NCI-H345 treated with DMSO at 0.1 percent for 48 hours (cell line): ENCODE measurements at regions not wholly inside any gene's neighbourhood (a gene's known extent, or its start where the extent isn't known, plus 50 kb on each side); places are given as distances from the start of the nearest gene placed in this dataset.
"Not testable (repeated sequence)": the region's sequence is repeated elsewhere in the genome, so short reads cannot be mapped to it uniquely, and the experiment has no call there.

Experiments used
- DNase-seq: peaks from one replicate; lab custom pipeline; 2025; ENCODE audit not compliant: unreplicated experiment; lab: John Stamatoyannopoulos, UW

DNA sequence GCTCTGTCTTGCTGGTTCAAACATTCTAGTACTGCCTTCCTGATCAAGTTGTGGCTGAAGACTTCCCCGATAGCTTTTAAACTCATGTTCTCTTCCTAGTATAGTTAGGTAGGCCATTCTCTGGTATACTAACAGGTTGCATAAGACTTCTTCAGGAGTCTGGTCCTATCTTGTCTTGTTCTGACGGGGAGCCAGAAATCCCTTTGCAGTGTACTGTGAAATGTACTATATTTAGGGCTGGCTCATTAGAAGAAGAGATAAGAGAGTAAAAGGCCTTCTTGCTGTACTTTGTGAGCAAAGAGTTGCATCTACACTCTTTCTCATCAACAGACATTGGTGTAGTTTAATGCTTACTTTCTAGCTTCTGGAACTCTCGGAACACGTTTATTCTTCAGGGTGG is 331.9 kb downstream of the NUP35 start:
- DNase-seq = no peak

DNA sequence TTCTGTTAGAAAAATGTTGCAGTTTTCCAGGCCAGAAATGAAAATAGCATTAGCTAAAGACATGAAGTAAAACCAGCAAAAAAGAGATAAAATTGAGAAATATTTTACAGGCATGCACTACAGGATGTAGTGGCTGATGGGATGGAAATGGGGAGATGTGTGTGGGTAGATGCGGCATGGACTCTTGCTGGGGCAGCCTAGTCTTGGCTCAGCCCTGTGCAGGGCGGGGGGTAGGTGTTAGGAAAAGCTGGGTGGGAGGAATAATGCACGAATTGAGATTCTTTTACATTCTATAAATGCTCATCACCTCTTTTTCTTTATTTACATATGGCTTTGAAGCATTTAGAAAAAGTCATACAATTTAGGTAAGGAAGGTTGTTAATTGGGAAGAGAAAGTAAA is 334.2 kb downstream of the NUP35 start:
- no peak for DNase-seq

DNA sequence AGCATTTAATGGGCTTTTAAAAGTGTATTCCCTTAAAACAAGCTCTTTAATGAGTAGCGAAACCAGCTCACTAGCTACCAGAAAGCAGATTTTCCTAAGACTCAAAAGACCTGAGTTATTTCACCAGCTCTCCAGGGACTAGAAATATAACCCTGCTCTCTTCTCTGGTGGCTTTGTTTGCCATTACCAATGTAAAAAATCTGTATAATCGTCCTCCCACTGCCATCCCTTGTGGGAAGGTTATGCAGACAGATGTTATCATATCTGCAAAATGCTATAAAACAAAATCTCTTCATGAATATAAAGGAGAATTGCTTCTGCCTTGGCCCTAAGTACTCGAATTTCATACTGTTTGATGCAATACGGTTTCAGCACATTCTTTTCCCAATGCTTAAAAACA is 335.2 kb downstream of the NUP35 start:
- DNase-seq = no peak

DNA sequence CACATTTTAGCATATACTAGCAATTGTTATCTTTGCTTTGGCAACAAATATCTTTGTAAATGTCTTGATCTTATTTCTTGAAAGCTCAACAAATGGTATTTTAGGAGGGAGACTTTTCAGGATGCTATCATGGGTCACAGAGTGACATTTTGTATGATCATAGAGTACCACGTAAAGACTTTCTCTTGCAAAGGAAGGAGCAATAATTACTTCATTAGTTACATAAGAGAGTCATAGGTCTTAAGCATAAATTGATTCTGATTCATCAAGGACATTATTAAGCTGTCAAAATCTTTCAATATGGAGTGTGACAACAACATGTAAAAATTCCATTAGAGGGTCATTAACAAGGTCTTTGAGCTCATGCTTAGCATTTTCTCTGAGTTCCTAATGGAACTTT is 339.6 kb downstream of the NUP35 start:
- DNase-seq = no peak

DNA sequence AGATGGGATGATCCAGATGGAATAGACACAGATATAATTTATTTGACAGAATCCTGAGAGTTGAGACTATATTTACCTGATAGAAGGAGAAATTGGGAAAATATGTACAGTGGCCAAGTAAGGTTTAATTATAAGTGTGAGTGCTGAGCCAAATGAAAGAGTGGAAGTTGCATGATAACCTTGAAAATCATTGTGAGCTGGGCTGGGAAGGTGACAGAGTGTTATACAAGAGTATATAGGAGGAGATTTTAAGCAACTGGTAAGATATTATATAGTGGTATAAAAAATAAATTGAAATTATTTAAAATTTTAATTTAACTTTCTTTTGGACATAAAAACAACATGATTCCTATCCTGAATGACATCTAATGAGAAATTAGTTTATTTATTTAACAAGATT is 340.8 kb downstream of the NUP35 start:
- no peak for DNase-seq

DNA sequence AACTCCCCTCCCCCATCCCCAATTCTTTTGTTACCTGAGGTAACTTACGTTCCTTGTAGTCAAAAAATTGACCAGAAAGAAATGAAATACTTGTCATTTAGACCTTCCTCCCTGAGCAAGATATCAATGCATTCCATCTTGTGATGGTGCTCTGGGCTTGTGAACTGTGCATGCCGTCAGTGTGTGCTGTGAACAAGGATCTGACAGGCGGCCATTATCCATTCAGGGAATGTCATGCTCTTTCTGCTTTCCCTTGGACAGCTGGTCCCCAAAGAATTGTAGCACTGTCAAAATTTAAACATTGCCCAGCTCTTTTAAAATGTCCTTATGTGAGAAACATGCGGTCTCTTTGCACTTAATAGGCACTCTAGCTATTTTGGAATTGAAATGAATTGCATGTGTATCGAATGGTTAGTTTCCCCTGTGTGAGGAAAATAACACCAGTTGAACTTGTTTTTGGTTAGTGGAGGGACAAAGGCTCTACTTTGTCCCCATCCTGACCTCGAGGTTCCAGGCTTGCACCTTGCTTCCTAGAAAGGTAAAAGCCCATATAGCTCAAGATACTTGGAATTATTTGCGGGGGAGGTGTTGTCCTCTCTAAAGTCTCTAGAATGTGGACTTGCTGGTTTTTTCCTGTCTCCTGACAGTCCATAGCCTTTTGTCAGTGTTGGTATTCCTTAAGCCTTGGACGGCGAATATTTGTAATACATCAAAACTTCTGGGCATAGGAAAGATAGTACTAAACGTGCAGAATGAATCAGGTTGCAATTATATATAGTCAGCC is 350.9 kb downstream of the NUP35 start:
- no peak for DNase-seq

DNA sequence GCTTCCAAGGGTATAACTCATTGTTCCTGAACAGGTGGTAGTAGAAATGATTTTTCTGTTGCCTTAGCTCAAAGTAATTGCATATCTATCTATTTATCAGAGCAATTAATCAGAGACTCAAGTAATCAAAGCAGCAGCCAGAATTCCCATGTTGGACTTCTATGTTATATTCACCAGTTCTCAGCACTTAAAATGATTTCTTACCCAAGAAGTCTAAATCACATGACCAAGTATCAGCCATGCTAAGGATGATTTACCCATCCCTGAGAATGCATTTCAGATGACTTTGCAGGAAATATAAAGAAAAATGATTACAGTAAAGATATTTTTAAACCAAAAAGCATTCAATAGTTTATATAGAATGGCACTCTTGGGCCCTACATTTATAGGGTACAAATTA is 352.2 kb downstream of the NUP35 start:
- no peak for DNase-seq

DNA sequence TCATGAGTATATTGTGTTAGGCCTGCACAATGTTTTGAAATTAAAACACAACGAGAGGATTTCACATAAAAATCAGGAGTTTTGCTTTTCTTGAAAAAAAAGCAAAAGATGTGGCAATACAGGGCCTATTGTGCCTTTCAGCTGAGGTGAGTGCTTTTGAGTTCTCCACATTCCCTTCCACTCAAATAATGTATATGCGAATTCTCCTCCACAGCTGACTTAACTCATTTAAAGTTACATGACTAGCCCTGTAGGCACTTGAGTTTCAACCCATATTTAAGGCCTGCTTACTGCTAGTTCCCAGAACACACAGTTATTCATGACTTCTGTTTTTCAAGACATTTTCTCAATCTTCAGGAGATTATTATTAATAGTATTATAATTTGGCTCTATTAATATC is 353.1 kb downstream of the NUP35 start:
- no peak for DNase-seq

DNA sequence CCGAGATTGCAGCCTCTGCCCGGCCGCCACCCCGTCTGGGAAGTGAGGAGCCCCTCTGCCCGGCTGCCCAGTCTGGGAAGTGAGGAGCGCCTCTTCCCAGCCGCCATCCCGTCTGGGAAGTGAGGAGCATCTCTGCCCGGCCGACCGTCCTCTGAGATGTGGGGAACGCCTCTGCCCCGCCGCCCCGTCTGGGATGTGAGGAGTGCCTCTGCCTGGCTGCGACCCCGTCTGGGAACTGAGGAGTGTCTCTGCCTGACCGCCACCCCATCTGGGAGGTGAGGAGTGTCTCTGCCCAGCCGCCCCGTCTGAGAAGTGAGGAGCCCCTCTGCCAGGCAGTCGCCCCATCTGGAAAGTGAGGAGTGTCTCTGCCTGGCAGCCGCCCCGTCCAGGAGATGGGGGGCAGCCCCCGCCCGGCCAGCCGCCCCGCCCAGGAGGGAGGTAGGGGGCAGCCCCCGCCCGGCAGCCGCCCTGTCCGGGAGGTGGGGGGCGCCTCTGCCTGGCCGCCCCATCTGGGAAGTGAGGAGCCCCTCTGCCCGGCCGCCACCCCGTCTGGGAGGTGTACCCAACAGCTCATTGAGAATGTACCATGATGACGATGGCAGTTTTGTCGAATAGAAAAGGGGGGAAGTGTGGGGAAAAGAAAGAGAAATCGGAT is 354.8 kb downstream of the NUP35 start:
- DNase-seq = not testable (repeated sequence)

DNA sequence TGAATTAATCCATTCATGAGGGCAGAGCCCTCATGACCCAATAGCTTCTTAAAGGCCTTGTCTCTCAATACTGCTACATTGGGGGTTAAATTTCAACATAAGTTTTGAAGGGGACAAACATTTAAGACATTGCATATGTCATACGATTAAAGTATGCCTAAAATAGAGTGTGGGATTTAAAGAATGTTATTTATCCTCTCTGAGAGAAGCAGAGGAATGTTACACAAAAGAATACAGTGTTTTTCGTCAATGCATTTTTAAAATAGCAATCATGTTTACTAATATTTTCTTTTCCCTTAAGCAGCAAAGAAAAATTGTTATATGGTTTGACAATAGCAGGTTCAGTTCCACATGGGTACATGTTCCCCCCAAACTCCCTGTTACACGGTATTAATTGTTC is 363.1 kb downstream of the NUP35 start:
- no peak for DNase-seq

DNA sequence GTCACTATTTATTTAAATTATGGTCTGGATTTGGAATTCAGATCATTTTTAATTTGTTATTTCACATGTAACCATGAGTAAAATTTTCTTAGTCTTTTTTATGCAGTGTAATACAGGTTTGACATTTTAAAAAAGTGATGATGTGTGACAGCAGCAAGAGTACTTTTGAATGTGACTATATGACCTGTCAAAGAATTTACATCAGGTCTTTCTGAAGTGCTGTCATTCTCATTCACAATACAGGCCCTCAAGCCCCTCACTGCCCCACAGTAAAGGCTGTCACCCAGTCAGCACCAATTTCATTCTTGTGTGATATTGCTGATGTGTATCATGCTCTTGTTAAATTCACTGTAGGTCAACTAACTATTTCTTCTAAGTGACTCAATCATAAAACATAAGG is 364.2 kb downstream of the NUP35 start:
- no peak for DNase-seq

DNA sequence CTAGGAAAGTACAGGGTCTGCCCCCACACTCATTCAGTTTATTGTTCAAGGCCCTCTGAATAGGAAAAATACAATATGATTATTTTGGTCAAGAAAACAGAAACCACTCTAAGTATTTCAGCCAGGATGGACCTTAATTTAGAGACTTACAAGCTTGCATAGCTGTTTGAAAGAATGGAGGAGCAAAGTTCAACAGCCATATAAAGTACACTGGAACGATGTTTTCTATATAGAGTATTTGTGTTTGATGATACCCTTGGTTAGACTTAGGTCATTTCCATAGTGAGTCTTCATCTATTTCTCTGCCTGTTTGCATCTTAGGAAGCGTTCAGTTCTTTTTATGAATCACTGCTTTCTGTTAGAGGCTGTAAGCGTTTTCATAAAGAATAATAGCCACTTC is 366.2 kb downstream of the NUP35 start:
- no peak for DNase-seq

DNA sequence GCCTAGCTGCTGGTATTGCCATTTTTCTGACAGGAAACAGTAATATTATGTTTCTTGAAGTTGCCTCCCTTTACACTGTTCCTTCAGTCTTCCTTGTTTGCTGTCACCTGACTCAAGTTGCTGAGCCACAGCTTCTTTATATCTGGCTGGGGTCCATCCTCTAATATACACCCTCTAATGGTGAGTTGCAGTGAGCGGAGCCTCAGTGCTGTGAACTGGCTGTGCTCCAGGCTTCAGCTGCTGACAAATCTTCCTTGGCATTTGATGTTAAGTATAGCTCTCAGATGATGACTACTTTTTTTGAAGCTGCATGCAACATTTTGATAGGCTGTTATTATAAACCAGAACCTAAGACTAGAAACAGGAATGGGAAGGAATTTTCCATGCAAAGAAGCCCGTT is 366.7 kb downstream of the NUP35 start:
- DNase-seq = no peak

DNA sequence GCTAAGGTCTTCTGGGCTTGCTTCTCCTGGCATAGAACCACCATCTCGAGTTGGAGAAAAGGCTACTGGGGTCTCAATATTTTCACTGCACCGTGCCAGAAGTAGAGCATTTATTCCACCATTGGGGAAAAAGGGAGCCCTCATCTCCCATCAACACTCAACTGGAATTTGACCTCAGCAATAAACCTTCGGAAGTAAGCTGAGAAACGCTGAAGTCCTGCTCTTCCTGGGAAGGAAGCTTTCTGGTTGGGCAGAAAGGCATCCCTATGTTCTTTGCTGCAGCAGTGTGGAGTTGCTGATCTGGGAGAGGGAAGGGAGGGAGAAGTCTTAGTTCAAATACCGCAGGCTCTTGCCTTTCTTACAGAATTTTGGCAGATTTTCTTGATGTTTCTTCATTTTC is 368.8 kb downstream of the NUP35 start:
- no peak for DNase-seq

DNA sequence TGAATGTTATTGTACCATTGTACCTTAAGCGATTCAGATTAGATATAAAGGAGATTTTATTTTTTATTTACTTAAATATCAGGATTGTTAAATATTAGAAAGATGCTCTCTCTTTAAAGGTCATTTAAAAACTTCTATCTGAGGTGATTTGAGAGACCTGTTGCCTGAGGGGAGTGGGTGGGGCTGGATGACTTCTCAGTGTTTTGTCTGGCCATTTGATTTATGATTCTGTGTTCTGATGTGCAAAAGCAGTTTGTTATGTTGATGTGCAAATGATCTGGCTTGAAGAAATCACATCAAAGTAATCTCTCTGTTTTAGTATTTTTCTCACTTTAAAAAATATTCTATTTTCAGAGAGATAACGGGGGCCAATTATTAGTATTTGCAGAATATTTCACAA is 370.8 kb downstream of the NUP35 start:
- no peak for DNase-seq

DNA sequence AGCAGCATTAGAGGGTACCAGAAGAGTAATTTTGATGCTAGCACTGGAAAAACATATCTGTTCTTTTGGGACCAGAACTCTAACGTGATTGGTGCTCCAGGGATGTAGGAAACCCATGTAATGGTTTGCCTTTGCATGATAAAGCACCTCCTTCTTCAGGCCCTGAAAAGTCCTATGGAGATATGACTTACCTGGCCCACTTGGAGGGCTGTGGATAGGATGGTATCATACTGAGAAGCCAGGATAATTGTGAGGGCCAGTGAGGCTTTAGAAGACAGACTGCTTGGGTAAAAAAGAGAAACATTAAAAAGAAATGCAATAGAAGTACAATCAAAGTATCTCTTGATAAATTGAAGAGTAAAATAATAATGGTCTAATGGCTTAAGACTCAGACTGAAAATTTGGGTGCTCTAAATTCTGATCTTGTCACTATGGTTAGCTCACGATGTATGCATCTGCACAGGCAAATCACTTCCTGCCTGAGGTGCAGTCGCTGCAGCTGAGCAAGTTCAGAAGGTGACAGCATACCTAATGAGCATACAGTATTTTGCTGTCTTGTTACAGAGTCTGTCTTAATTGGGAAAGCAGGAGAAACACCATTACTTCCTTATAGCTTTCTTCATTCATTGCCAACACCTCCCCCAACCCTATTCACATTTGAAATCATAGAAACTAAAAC is 371.5 kb downstream of the NUP35 start:
- DNase-seq = no peak

DNA sequence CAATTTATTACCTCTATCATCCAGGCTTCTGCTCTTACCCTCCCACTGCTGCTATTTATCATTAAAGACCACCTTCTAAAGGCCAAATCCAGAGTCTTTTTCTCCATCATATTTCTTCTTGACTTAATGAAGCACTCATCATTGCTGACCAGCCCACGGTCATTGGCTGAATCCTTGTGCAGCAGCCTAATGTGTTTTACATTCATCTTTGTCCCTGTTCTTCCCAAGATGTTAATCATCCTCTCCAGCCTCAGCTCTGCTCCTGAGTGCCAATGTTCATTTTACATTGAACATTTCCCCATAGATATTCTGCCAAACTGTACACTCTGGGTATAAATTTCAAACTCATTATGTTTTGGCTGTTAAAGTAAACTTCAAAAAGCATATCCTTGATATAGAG is 373.6 kb downstream of the NUP35 start:
- DNase-seq = no peak

DNA sequence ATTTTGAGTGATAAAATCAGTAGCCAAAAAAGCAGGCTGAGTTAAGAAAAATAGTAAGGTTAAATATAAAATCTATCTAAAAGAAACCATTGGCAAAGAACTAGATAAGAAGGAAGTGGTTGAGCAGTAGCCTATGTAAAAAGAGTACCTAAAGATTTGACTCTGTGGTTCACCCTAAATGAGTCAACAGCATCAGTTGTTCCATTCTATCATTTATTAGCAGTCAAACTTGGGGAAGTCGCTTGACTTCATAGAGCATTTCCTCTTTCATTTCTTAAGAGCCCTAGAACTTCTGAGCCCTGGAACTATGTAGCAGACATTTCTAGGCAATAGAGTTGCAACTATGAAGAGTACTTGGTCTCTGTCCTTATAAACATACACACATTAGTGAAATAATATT is 381.7 kb downstream of the NUP35 start:
- DNase-seq = no peak

DNA sequence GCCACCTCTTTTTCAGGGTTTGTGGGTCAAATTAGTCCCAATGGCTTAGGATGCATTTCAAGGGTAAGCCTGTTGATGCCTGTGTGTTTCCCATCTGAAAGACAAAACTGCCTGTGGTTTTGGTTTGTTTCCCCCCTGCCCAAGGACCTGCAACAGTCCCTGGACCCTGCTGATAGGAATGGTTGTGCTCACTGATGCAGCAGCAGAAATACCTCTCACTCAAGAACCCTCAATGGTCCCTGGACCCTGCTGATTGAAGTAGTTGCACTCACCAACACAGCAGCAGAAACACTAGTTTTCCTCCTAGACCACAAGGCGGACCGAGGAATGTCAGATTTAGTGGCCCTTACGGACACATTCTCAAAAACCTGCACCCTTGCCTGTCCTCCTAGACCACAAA is 386.9 kb downstream of the NUP35 start:
- no peak for DNase-seq

DNA sequence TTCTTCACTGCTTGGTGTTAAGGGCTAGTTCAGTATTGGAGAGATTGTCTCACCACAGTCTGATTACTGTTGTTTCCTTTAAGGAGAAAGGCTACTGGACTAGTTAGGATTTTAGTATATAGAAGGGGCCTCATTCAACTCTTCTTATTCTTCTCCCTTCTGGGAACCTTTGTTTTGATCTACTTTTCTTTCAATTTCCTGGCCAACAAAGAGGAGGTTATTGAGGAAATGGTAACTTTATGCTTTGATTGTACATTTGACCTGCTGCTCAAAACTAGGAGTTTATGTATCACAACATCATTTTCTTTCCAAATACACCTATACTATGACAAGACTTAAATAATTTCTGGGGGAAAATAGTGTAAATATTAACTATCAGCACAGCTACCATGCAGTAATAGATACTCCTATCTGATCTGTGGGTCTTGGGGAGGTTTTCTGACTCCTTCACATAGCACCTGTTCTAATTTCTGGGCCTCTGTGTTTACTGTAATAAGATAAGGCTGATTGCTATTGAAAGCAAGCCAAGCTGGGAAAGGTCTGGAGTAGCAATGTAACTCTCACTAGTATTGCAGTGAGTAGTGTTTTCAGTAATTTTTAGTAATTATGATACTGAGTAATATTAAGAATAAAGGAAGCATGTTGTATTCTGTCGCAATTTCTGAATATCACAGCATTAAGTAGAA is 395.3 kb downstream of the NUP35 start:
- no peak for DNase-seq

DNA sequence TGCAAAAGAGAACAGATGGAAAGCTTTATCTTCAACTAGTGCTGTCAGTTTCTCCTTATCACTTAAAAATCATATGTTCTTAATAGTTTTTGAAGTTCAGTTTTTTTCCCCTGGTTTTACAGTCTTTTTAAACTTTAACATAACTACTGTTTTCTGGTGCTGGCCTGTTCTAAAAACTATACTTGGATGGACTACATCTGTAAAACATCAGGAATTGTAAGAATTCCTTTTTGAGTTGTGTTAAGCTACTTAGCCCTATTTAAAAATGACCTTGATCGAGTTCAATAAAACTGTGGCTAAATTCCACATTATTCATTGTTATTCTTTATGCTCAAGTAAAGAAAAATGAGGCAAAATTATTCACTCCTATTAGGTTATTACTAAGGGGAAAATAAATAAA is 397.7 kb downstream of the NUP35 start:
- DNase-seq = no peak
